Activated naive CD8-positive, alpha-beta T cell treated with anti-CD3 and anti-CD28 coated beads, Interleukin-2, amount 50 U/mL, for 24 hours (primary cell): ENCODE measurements at regions not wholly inside any gene's neighbourhood (a gene's known extent, or its start where the extent isn't known, plus 50 kb on each side); places are given as distances from the start of the nearest gene placed in this dataset.

Experiments used
- ATAC-seq: fragments of 150-1000 bp; cut with Tn5 transposase; one replicate; pipeline ENCODE4 v1.10.0; 2021
- DNase-seq: peaks from one replicate; pipeline ENCODE4 v3.0.0; 2021
- H3K27ac Mint-ChIP-seq: one replicate; pipeline ENCODE4 v1.8.0; 2021; ENCODE audit warnings: mild to moderate bottlenecking, mixed read lengths
- H3K27me3 Mint-ChIP-seq: one replicate; pipeline ENCODE4 v1.8.0; 2021; ENCODE audit warnings: mixed read lengths
- H3K36me3 Mint-ChIP-seq: one replicate; pipeline ENCODE4 v1.8.0; 2021; ENCODE audit warnings: low read depth, mixed read lengths
- H3K4me1 Mint-ChIP-seq: one replicate; pipeline ENCODE4 v1.8.0; 2021; ENCODE audit warnings: mixed read lengths
- H3K4me3 Mint-ChIP-seq: one replicate; pipeline ENCODE4 v1.8.0; 2021; ENCODE audit warnings: mild to moderate bottlenecking, moderate library complexity, mixed read lengths
- H3K9me3 Mint-ChIP-seq: one replicate; pipeline ENCODE4 v1.8.0; 2021; ENCODE audit warnings: mixed read lengths

- no peak overlapping the region for H3K4me3 Mint-ChIP-seq
- H3K4me1 Mint-ChIP-seq = no peaks in the 10 kb centered on the region
- no peaks in the 10 kb centered on the region for H3K27me3 Mint-ChIP-seq
- H3K27ac Mint-ChIP-seq = no peak overlapping the region
- H3K9me3 Mint-ChIP-seq = peaks cover 28% of the 10 kb centered on the region
- DNase-seq = no peak
- no peaks in the 10 kb centered on the region for H3K36me3 Mint-ChIP-seq
- no peak for ATAC-seq
Observed at GRCh38 chr1:193320270-193320669, 133.9 kb upstream of the B3GALT2 start.

GRCh38 chr1:193318347-193318746 is 131.9 kb upstream of the B3GALT2 start:
- peaks cover 18% of the 10 kb centered on the region for H3K9me3 Mint-ChIP-seq
- H3K4me1 Mint-ChIP-seq = no peaks in the 10 kb centered on the region
- H3K36me3 Mint-ChIP-seq = no peaks in the 10 kb centered on the region
- no peak overlapping the region for H3K4me3 Mint-ChIP-seq
- ATAC-seq = no peak
- no peaks in the 10 kb centered on the region for H3K27me3 Mint-ChIP-seq
- no peak for DNase-seq
- H3K27ac Mint-ChIP-seq = no peak overlapping the region

- no peak overlapping the region for H3K27ac Mint-ChIP-seq
- no peaks in the 10 kb centered on the region for H3K27me3 Mint-ChIP-seq
- DNase-seq (no peak), ATAC-seq (no peak)
- H3K4me1 Mint-ChIP-seq = peaks cover 11% of the 10 kb centered on the region
- no peaks in the 10 kb centered on the region for H3K36me3 Mint-ChIP-seq
- no peak overlapping the region for H3K4me3 Mint-ChIP-seq
- H3K9me3 Mint-ChIP-seq = peaks cover 3% of the 10 kb centered on the region
Observed at GRCh38 chr1:193313354-193314140, 127.1 kb upstream of the B3GALT2 start.

GRCh38 chr1:193312432-193312831 is 126.0 kb upstream of the B3GALT2 start:
- Mint-ChIP-seq H3K27ac (no peak overlapping the region), H3K36me3 (no peaks in the 10 kb centered on the region), H3K9me3 (no peaks in the 10 kb centered on the region), H3K4me3 (no peak overlapping the region), H3K27me3 (no peaks in the 10 kb centered on the region), H3K4me1 (peaks cover 11% of the 10 kb centered on the region)
- DNase-seq = no peak
- ATAC-seq = no peak

GRCh38 chr1:193311226-193311948 is 125.0 kb upstream of the B3GALT2 start:
- Mint-ChIP-seq H3K27ac (no peak overlapping the region), H3K4me3 (no peak overlapping the region), H3K27me3 (no peaks in the 10 kb centered on the region), H3K36me3 (no peaks in the 10 kb centered on the region), H3K4me1 (peaks cover 11% of the 10 kb centered on the region), H3K9me3 (no peaks in the 10 kb centered on the region)
- ATAC-seq = no peak
- no peak for DNase-seq

GRCh38 chr1:193310564-193310963 is 124.2 kb upstream of the B3GALT2 start:
- DNase-seq (no peak), ATAC-seq (no peak)
- Mint-ChIP-seq H3K36me3 (no peaks in the 10 kb centered on the region), H3K27ac (no peak overlapping the region), H3K27me3 (no peaks in the 10 kb centered on the region), H3K9me3 (no peaks in the 10 kb centered on the region), H3K4me1 (peaks cover 11% of the 10 kb centered on the region), H3K4me3 (no peak overlapping the region)

GRCh38 chr1:193309936-193310475 is 123.6 kb upstream of the B3GALT2 start:
- ATAC-seq (no peak), DNase-seq (no peak)
- no peaks in the 10 kb centered on the region for H3K27me3 Mint-ChIP-seq
- H3K27ac Mint-ChIP-seq = no peak overlapping the region
- H3K4me3 Mint-ChIP-seq = no peak overlapping the region
- no peaks in the 10 kb centered on the region for H3K36me3 Mint-ChIP-seq
- no peaks in the 10 kb centered on the region for H3K9me3 Mint-ChIP-seq
- peaks cover 11% of the 10 kb centered on the region for H3K4me1 Mint-ChIP-seq

GRCh38 chr1:193308438-193308837 is 122.0 kb upstream of the B3GALT2 start:
- no peaks in the 10 kb centered on the region for H3K27me3 Mint-ChIP-seq
- no peak overlapping the region for H3K4me3 Mint-ChIP-seq
- DNase-seq = no peak
- no peak overlapping the region for H3K27ac Mint-ChIP-seq
- ATAC-seq = no peak
- no peaks in the 10 kb centered on the region for H3K9me3 Mint-ChIP-seq
- H3K4me1 Mint-ChIP-seq = peaks cover 11% of the 10 kb centered on the region
- no peaks in the 10 kb centered on the region for H3K36me3 Mint-ChIP-seq

- ATAC-seq = no peak
- no peaks in the 10 kb centered on the region for H3K27me3 Mint-ChIP-seq
Observed at GRCh38 chr1:193306430-193306829, 120.0 kb upstream of the B3GALT2 start.

More at GRCh38 chr1:193306430-193306829, 120.0 kb upstream of the B3GALT2 start:
- Mint-ChIP-seq H3K9me3 (no peaks in the 10 kb centered on the region), H3K4me3 (no peak overlapping the region), H3K27ac (no peak overlapping the region), H3K4me1 (peaks cover 11% of the 10 kb centered on the region), H3K36me3 (no peaks in the 10 kb centered on the region)
- DNase-seq = no peak
